HG03457 (cell line): ENCODE measurements at regions not wholly inside any gene's neighbourhood (a gene's known extent, or its start where the extent isn't known, plus 50 kb on each side); places are given as distances from the start of the nearest gene placed in this dataset.

Experiments used
- ATAC-seq: cut with Tn5 transposase; IDR thresholded peaks from one replicate; pipeline ENCODE4 v1.9.1; 2021; ENCODE audit warnings: moderate number of reproducible peaks; ENCODE audit not compliant: unreplicated experiment

DNA sequence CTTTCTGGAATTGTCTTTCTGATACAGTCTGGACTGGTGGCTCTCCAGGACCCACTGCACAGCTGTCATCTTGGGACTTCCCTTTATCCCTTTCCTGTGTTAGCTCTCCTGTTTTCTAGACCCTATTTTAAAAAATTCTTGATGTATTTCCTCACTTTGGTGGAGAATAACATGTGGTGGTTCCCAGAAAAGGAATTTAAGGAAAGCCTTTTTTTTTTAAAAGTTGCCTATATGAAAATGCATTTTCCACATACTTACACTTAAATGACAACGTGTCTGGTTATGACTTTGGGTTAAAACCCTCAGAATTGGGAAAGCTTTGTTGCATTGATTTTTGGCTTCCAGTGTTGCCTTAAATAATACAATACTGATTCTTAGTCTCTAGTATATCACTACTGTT lies 400.7 kb downstream of the TMEM135 start:
- no peak for ATAC-seq

- no peak for ATAC-seq
Observed at GRCh38 chr11:87437844-87438223, 400.1 kb downstream of the TMEM135 start.

- ATAC-seq = no peak
Observed at GRCh38 chr11:87437133-87437843, 399.6 kb downstream of the TMEM135 start.

DNA sequence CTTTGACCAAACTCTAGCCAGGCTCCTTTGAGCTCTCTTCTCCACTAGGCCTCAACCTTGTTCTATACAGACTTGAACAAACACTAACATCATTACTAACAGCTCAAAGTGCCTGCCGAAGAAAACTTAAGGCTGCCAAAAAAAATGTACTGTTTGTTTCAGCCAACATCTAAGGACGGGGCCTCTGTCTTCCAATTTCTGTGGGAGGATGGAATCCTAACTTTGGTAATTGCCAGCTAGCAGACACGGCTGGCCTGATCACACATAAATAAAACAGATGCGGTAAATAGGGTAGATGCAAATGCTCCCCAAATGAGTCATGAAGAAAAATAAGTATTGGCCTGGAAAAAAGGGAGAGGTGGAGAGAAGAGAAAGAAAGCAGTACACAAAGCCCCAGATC lies 394.3 kb downstream of the TMEM135 start:
- ATAC-seq = no peak

GRCh38 chr11:87431392-87431791 lies 393.7 kb downstream of the TMEM135 start:
- no peak for ATAC-seq

DNA sequence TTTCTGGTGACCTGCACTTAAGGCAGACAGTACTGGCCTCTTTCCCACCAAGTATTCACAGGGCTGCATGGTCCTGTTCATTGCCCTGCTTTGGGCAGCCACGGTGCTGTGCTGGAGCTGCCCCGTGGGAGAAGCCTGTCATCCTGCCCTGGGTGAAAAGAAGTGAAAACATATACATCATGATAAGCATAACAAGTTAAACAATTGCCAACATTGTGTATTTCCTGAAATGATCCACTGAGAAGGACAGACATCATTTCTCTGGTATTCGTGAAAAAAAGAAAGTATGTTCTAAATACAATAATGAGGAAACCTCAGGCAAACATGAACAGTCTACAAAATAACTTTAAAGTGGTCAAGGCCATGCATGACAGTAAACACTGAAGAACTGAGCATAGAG lies 393.1 kb downstream of the TMEM135 start:
- ATAC-seq = no peak

DNA sequence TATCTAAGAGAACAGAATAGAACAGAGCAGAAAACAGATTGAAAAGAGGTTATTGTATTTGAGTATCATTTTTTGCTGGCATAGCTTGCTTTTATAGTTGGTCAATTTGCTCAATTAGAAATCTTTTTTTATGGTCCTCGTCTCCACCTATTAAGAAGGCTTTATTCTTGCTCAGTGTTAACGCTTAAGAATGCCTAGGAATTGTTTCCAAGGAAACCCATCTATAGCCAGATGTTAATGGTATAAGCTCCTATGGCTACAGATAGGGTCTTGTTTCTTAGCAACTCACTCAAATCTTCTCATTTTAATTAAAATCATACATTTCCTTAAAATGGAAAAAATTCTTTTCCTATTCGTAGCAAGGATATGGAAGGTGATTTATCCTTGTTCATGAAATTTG lies 392.3 kb downstream of the TMEM135 start:
- no peak for ATAC-seq

DNA sequence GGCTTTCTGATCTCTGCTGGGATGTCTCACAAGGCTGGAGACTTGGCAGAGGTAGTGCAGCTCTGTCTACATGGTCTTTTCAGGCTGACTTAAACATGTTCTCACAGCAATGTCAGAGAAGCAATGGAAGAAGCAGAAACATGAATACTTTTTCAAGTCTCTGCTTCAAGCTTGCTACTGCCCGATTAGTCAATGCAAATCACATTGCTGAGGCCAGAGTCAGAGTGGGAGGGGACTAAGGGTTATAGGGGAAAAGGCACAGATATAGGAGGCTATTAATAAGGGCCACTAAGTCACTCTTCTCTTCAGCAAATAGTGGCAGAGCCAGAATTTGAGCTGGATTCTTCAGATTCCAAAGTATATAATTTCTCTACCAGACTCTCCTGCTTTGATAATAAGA lies 390.5 kb downstream of the TMEM135 start:
- ATAC-seq = no peak

DNA sequence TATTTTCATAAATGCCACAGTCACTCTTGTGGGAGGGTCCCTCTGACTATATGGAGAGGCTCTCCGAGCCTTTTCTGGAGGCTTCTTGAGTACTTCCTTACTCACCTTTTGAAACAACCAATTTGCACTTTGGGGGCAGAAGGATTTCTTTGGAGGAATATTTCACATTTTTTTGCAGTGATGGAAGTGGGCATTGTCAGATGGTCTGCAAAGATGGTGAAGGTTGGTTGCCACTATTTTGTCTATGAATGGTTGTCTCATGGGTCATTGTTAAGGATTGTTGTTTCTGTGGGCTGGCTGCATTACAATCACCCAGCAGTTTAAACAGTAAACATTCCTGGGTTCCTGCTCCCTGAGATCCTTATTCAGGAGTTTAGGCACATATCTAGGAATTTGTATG lies 388.2 kb downstream of the TMEM135 start:
- no peak for ATAC-seq

DNA sequence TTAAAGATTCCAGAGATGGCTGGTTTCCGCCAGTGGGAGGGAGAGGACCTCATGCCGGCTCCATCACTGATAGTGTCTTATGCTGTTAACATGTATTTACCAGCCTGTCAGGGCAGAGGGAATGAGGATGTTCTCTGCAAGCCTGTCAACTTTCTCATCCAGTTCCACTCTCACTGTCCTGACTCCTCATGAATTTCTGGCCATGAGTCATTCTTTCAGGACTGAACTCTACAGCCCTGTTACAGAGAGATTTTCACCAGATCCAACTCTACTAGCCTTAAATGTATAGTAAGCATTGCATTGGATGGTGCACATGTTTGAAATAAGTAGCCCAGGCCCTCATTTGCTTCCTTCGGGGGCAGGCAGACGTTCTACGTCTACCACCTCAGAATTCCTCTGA lies 387.7 kb downstream of the TMEM135 start:
- no peak for ATAC-seq

DNA sequence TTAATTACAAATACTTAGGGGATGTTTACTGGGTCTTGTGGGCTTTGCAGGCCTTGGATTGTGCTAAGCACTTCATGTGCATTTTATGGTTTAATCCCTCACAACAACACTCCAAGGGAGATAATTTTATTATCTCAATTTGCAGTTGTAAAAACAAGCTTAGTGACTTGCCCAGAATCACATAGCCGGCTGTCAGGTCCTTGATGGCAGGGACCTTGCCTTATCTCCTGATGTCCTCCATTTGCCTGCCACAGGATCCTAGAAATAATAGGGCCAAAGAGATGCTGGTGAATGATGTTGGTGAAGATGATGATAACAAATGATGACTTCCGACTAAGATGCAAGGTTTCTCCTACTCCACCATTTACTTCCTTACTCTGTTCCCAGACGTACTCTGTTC lies 385.4 kb downstream of the TMEM135 start:
- ATAC-seq = no peak

GRCh38 chr11:87422566-87422965 lies 384.8 kb downstream of the TMEM135 start:
- ATAC-seq = no peak

- peak; percentile 65 for ATAC-seq
Observed at GRCh38 chr11:87421422-87421821, 383.7 kb downstream of the TMEM135 start.

DNA sequence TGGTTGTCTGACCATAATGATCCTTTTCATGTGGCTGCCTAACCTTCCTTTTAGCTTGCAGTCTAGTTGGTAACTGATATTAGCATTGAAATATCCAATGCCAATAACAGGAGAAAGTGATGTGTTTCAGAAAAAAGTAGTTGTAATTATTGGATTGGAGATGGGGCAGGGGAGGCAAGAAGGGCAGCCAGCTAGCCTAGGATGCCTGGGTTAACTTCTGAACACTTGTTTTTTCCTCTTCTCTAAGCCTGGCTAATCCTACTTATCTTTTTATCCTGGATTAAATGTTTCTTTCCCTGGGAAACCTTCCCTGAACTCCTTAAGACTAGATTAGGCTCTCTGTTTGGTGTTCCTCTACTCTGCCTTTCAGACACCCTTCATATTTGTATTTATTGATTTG lies 380.2 kb downstream of the TMEM135 start:
- no peak for ATAC-seq

DNA sequence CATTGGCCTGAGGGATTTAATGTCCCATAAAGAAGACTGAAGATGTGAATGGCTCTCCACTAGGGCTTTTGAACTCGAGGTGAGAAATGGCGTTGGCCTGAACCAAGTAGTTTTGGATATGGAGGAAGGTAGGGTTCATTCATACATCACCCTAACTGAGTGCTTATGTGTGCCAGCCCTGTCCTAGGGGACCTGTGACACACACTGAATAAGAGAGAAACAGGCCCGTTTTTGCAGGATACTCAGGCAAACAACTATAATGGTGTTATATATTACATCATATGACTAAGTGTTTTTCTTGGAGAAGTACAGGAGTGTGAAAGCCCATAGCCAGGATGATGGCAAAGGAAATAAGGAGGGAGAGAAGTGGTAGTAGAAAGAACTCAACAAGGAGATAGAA lies 368.1 kb downstream of the TMEM135 start:
- ATAC-seq = no peak

GRCh38 chr11:87405356-87405755 lies 367.6 kb downstream of the TMEM135 start:
- ATAC-seq = no peak

DNA sequence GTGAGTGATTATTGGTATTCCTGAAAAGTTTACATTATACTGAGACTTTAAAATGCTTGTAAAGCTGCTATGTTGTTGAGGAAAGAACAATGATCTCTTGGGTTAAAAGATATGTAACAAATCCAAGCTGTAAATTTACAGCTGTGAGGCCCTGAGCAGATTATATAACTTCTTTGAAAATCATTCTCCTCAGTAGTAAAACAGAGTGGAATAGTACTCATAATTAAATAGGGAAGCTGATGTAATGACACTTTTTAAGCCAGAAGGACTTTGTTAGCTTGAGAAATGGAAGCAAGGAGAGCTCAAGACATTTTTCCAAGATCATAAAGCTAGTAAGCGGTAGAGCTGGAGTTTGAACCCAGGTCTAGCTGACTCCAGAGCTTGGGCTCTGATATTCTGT lies 363.9 kb downstream of the TMEM135 start:
- no peak for ATAC-seq

DNA sequence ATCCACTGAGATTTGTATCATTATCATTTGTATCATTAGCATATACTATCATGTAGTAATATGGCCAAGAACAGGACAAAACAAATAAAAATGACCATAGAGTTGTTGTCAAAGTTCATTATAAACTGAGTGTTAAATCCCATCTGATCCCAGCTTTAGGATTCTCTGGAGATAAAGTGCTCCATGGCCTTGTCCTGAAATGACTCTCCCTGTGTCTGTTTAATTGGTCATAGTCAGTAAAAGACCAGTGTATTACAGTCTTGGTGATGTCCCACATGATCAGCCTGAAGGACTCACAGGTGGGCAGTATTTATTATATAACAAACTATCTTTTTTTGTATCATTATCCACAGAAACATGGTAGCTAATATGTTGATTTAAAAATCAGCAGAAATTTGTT lies 361.6 kb downstream of the TMEM135 start:
- ATAC-seq = no peak

DNA sequence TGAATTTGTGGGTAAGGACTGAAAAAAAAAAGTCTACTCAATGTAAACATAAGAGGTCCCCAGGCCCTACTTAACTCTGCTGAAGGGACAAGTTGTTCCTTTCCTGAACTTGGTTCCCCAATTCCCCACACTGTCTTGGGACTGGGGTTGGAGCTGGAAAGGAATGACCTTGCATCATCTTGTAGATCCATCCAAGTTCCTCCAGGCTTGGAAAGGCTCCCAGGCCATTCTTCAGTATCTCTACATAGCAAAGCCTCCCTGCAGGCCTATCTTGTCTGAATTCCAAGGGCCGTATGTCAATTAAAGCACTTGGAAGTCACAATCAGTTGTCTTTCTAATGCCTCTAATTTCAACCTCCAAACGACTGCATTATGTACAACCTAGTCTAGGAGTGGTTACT lies 361.2 kb downstream of the TMEM135 start:
- ATAC-seq = no peak

GRCh38 chr11:87397011-87397865 lies 359.5 kb downstream of the TMEM135 start:
- no peak for ATAC-seq

- no peak for ATAC-seq
Observed at GRCh38 chr11:87394924-87395323, 357.2 kb downstream of the TMEM135 start.

DNA sequence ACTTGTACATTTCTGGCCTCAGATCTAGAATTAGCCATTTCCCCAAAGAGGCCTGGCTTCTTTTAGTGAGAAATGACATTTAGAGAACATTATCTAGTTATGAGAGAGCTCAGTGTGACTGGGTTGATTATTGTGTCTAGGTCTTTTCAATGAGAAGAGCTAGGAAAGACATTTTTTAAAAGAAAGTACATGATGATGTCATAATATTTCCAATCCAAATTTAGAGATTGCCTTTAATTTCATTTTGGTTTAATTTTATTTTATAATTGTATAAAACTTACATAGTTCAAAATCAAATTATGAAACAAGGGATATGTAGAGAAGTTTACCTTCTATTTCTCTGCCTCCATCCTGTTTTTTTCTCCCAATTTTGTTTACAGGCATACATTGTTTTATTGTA lies 354.9 kb downstream of the TMEM135 start:
- ATAC-seq = no peak
